Caco-2 (cell line): ENCODE measurements at regions not wholly inside any gene's neighbourhood (a gene's known extent, or its start where the extent isn't known, plus 50 kb on each side); places are given as distances from the start of the nearest gene placed in this dataset.

Experiments
- BruUV-seq: library from RNA; stranded (reverse); fragments of 400-500 nt; replicated peaks from 2 replicates; lab custom pipeline; 2021; lab: Mats Ljungman, UMichigan
- CTCF ChIA-PET: fragments of 300-600 bp; sonication (Branson Sonifier 250); formaldehyde crosslinking; loops from one replicate; lab custom pipeline; 2022; ENCODE audit warnings: antibody characterized with exemption; lab: Charles Lee
- POLR2A ChIA-PET: fragments of 300-600 bp; sonication (Branson Sonifier 250); formaldehyde crosslinking; loops from one replicate; lab custom pipeline; 2022; ENCODE audit warnings: antibody characterized with exemption; lab: Charles Lee
- DNase-seq, 2 experiments: peaks; one replicate each; pipeline versions ENCODE4 v3.0.0 to v3.0.0-alpha.2; 2020 to 2022
- H3K27me3 ChIP-seq: replicated peaks from 2 replicates; pipeline ENCODE4 v1.6.0; 2011; ENCODE audit warnings: low read length; ENCODE audit not compliant: control insufficient read depth, insufficient read depth
- H3K36me3 ChIP-seq: 2 replicates; pipeline ENCODE4 v1.5.1; 2011; ENCODE audit warnings: low read length; ENCODE audit not compliant: control insufficient read depth, insufficient read depth
- H3K4me1 ChIP-seq: fragments of 250-450 bp; sonication (Bioruptor Pico); 2 replicates; pipeline ENCODE4 v1.5.1; 2020; ENCODE audit warnings: mild to moderate bottlenecking
- H3K4me3 ChIP-seq: 2 replicates; pipeline ENCODE4 v1.5.1; 2011; ENCODE audit warnings: low read depth, mild to moderate bottlenecking, control low read depth, low read length
- H3K9me3 ChIP-seq: fragments of 250-450 bp; sonication (Bioruptor Pico); 2 replicates; pipeline ENCODE4 v1.5.1; 2020; ENCODE audit warnings: mild to moderate bottlenecking, moderate library complexity
- H3K27ac Mint-ChIP-seq: one replicate; pipeline ENCODE4 v1.8.0; 2022; ENCODE audit warnings: mixed read lengths; ENCODE audit not compliant: unreplicated experiment
- H3K27me3 Mint-ChIP-seq: one replicate; pipeline ENCODE4 v1.8.0; 2022; ENCODE audit warnings: mixed read lengths; ENCODE audit not compliant: insufficient read depth, unreplicated experiment
- H3K36me3 Mint-ChIP-seq: one replicate; pipeline ENCODE4 v1.8.0; 2022; ENCODE audit warnings: mild to moderate bottlenecking, mixed read lengths; ENCODE audit not compliant: insufficient read depth, unreplicated experiment
- H3K4me1 Mint-ChIP-seq: one replicate; pipeline ENCODE4 v1.8.0; 2022; ENCODE audit warnings: low read depth, mixed read lengths; ENCODE audit not compliant: unreplicated experiment
- H3K4me3 Mint-ChIP-seq: one replicate; pipeline ENCODE4 v1.8.0; 2022; ENCODE audit warnings: mild to moderate bottlenecking, moderate library complexity, mixed read lengths; ENCODE audit not compliant: unreplicated experiment
- H3K9me3 Mint-ChIP-seq: one replicate; pipeline ENCODE4 v1.8.0; 2022; ENCODE audit warnings: mixed read lengths; ENCODE audit not compliant: unreplicated experiment
- intact Hi-C: fragments of 100-400 bp; cut with micrococcal nuclease; formaldehyde crosslinking; loops from one replicate; pipeline ENCODE4 v1.10.0; 2022; ENCODE audit not compliant: unreplicated experiment
- TF ChIP-seq, protein P1 (sequence below), 2 experiments: fragments of 200-600 bp in 1 of 2; IDR thresholded peaks; 1 replicate in 1 of 2; 2 replicates in 1 of 2; pipeline versions ENCODE4 v1.5.1 to v1.8.0; 2011 to 2022; ENCODE audit warnings: antibody characterized with exemption in 1 of 2, control low read depth in 1 of 2, inconsistent platforms in 1 of 2, low read depth in 1 of 2, low read length in 1 of 2, mild to moderate bottlenecking in 1 of 2, moderate library complexity in 1 of 2; ENCODE audit not compliant: insufficient read depth in 1 of 2, severe bottlenecking in 1 of 2, unreplicated experiment in 1 of 2

DNA sequence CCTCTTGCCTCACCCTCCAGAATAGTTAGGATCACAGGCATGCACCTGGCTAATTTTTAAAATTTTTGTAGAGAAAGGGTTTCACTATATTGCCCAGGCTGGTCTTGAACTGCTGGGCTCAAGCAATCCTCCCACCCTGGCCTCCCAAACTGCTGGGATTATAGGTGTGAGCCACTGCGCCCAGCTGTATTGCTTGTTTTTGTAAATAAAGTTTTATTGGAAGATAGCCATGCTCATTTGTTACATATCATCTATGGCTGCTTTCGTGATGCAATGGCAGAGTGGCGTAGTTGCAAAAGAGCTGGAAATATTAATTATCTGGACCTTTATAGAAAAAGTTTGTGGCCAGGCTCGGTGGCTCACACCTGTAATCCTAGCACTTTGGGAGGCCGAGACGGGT is 109.4 kb upstream of the SPRED2 start:
- H3K27me3 ChIP-seq = no peaks in the 10 kb centered on the region
- no peak overlapping the region for H3K27ac Mint-ChIP-seq
- intact Hi-C loops = no loop called here
- no peaks in the 10 kb centered on the region for H3K36me3 Mint-ChIP-seq
- peaks cover 13% of the 10 kb centered on the region for H3K4me1 Mint-ChIP-seq
- no peak overlapping the region for H3K4me3 ChIP-seq
- DNase-seq = no peak
- H3K4me1 ChIP-seq = no peaks in the 10 kb centered on the region
- H3K4me3 Mint-ChIP-seq = no peak overlapping the region
- no peaks in the 10 kb centered on the region for H3K9me3 Mint-ChIP-seq
- TF ChIP-seq, protein P1, sequence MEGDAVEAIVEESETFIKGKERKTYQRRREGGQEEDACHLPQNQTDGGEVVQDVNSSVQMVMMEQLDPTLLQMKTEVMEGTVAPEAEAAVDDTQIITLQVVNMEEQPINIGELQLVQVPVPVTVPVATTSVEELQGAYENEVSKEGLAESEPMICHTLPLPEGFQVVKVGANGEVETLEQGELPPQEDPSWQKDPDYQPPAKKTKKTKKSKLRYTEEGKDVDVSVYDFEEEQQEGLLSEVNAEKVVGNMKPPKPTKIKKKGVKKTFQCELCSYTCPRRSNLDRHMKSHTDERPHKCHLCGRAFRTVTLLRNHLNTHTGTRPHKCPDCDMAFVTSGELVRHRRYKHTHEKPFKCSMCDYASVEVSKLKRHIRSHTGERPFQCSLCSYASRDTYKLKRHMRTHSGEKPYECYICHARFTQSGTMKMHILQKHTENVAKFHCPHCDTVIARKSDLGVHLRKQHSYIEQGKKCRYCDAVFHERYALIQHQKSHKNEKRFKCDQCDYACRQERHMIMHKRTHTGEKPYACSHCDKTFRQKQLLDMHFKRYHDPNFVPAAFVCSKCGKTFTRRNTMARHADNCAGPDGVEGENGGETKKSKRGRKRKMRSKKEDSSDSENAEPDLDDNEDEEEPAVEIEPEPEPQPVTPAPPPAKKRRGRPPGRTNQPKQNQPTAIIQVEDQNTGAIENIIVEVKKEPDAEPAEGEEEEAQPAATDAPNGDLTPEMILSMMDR (IDR thresholded peaks at IDR 0.05; ENCODE audit: insufficient read depth in 1 of 2, low read depth in 1 of 2, low read length in 1 of 2, severe bottlenecking in 1 of 2, unreplicated experiment in 1 of 2) = no peak
- no peaks in the 10 kb centered on the region for H3K36me3 ChIP-seq
- ChIA-PET POLR2A (no interaction called here), CTCF (interaction anchor here (0.6 kb wide), 1 partner anchor 1364 kb away, joined by 4 read pairs; no protein-coding TSS in a partner anchor)
- no peaks in the 10 kb centered on the region for H3K27me3 Mint-ChIP-seq
- no peaks in the 10 kb centered on the region for H3K9me3 ChIP-seq
- BruUV-seq = no TSS peak

DNA sequence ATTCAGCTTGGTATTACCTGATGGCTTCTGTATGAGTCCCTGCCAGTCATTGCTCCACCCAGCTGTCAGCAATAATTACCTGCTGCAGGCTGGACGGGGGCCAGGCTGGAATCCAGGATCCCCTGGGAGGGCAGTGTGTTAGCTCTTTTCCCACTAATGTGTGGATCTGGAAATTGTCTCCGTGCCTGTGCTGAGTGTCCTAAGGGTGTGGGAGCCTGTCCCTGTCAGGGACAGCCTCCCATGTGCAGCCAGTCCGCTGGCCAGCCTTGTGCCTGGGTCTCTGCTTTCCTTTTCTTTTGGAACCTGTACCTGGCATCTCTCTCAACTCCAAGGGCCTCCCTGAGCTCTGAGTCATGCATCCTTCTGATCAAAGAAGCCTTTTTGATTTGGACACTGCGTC is 107.2 kb upstream of the SPRED2 start:
- Histone ChIP-seq H3K9me3 (no peaks in the 10 kb centered on the region), H3K36me3 (no peaks in the 10 kb centered on the region), H3K4me3 (no peak overlapping the region), H3K27me3 (no peaks in the 10 kb centered on the region), H3K4me1 (no peaks in the 10 kb centered on the region)
- ChIA-PET CTCF (interaction anchor here (0.5 kb wide), 1 partner anchor 286 kb away, joined by 3 read pairs; no protein-coding TSS in a partner anchor), POLR2A (no interaction called here)
- no TSS peak for BruUV-seq
- Mint-ChIP-seq H3K36me3 (no peaks in the 10 kb centered on the region), H3K4me1 (peaks cover 2% of the 10 kb centered on the region), H3K9me3 (no peaks in the 10 kb centered on the region), H3K4me3 (no peak overlapping the region), H3K27ac (no peak overlapping the region), H3K27me3 (no peaks in the 10 kb centered on the region)
- TF ChIP-seq, protein P1 (IDR thresholded peaks at IDR 0.05; ENCODE audit: insufficient read depth in 1 of 2, low read depth in 1 of 2, low read length in 1 of 2, severe bottlenecking in 1 of 2, unreplicated experiment in 1 of 2) = no peak
- DNase-seq = no peak
- intact Hi-C loops = no loop called here

DNA sequence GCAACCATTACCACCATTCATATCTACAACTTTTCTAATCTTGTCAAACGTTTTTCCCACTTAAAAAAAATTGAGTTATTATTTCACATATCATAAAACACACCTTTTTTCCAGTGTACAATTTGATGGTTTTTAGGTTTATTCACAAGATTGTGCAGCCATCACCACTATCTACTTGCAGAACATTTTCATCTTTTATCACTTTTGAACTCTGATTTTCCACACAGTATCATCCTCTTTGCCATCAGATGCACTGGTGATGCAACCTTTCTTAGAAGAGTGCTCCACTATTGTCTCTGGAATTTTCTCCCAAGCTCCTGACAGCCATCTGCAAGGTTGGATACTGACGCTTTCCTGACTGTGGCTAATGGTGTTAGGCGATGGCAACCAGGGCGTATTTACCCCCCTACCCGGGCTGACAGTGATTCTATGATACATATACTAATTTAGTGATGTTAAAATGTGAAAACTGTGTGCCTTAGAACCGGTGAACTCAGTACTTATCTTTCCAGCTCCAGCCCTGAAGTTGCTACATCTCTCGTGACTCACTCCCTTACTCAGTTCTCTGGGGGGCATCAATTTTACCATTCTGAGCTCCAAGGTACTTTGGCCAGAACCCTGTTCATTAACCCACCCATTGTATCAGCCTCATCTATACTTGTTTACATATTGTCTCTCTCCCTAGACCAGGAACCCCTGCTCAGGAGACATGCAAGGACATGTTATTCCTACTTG is 105.4 kb upstream of the SPRED2 start:
- no peak for DNase-seq

More for the DNA sequence above, 105.4 kb upstream of the SPRED2 start:
- Mint-ChIP-seq H3K27ac (no peak overlapping the region), H3K36me3 (no peaks in the 10 kb centered on the region), H3K4me3 (no peak overlapping the region), H3K4me1 (no peaks in the 10 kb centered on the region), H3K27me3 (no peaks in the 10 kb centered on the region), H3K9me3 (no peaks in the 10 kb centered on the region)
- BruUV-seq = no TSS peak
- ChIA-PET CTCF (no interaction called here), POLR2A (no interaction called here)
- no peaks in the 10 kb centered on the region for H3K9me3 ChIP-seq
- no peaks in the 10 kb centered on the region for H3K36me3 ChIP-seq
- intact Hi-C loops = no loop called here
- TF ChIP-seq, protein P1 (IDR thresholded peaks at IDR 0.05; ENCODE audit: insufficient read depth in 1 of 2, low read depth in 1 of 2, low read length in 1 of 2, severe bottlenecking in 1 of 2, unreplicated experiment in 1 of 2) = no peak
- no peak overlapping the region for H3K4me3 ChIP-seq
- H3K4me1 ChIP-seq = no peaks in the 10 kb centered on the region
- H3K27me3 ChIP-seq = no peaks in the 10 kb centered on the region
